22Rv1 (cell line): ENCODE measurements at regions not wholly inside any gene's neighbourhood (a gene's known extent, or its start where the extent isn't known, plus 50 kb on each side); places are given as distances from the start of the nearest gene placed in this dataset.

ENCODE experiments used
- H3K27ac ChIP-seq: fragments of 450-650 bp; 2 replicates; pipeline ENCODE4 v1.5.1; 2017
- ZFX ChIP-seq: fragments of 450-650 bp; IDR thresholded peaks from 2 replicates; pipeline ENCODE4 v1.6.1; 2017; ENCODE audit warnings: antibody characterized with exemption, borderline replicate concordance
- TF ChIP-seq, protein P1 (sequence below): fragments of 450-650 bp; IDR thresholded peaks from 2 replicates; pipeline ENCODE4 v1.5.1; 2017; ENCODE audit warnings: mild to moderate bottlenecking

GRCh38 chr1:65719391-65719790 lies 73.3 kb upstream of the PDE4B start:
- no peak for TF ChIP-seq ZFX
- TF ChIP-seq, protein P1, sequence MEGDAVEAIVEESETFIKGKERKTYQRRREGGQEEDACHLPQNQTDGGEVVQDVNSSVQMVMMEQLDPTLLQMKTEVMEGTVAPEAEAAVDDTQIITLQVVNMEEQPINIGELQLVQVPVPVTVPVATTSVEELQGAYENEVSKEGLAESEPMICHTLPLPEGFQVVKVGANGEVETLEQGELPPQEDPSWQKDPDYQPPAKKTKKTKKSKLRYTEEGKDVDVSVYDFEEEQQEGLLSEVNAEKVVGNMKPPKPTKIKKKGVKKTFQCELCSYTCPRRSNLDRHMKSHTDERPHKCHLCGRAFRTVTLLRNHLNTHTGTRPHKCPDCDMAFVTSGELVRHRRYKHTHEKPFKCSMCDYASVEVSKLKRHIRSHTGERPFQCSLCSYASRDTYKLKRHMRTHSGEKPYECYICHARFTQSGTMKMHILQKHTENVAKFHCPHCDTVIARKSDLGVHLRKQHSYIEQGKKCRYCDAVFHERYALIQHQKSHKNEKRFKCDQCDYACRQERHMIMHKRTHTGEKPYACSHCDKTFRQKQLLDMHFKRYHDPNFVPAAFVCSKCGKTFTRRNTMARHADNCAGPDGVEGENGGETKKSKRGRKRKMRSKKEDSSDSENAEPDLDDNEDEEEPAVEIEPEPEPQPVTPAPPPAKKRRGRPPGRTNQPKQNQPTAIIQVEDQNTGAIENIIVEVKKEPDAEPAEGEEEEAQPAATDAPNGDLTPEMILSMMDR, result no peak

GRCh38 chr1:65722461-65722860 lies 70.2 kb upstream of the PDE4B start:
- no peak overlapping the region for H3K27ac ChIP-seq
- TF ChIP-seq, protein P1, result no peak
- no peak for TF ChIP-seq ZFX

More at GRCh38 chr1:65719391-65719790, 73.3 kb upstream of the PDE4B start:
- H3K27ac ChIP-seq, result no peak overlapping the region

- H3K27ac ChIP-seq, result no peak overlapping the region
- no peak for TF ChIP-seq ZFX
- TF ChIP-seq, protein P1, result no peak
Observed at GRCh38 chr1:65724151-65724550, 68.5 kb upstream of the PDE4B start.

DNA sequence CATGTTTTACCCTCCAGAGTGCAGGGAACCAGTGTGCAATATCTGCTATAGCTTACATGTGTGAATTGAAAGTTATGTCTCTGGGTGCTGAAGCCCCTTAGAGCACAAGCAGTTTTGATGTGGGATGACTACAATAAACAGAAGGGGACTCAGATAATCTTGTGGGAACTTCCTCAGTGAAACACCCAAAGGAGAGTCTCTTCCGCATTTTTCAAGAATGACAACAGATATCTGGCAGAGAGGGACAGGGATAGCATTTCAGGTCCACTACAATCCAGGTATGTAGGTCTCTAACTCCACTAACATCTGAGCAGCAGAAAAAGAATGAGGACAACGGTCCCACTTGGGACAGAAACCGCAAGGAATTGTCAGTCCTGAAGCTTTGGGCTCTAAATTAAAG lies 67.6 kb upstream of the PDE4B start:
- no peak for TF ChIP-seq ZFX
- TF ChIP-seq, protein P1, result no peak
- H3K27ac ChIP-seq, result no peak overlapping the region

DNA sequence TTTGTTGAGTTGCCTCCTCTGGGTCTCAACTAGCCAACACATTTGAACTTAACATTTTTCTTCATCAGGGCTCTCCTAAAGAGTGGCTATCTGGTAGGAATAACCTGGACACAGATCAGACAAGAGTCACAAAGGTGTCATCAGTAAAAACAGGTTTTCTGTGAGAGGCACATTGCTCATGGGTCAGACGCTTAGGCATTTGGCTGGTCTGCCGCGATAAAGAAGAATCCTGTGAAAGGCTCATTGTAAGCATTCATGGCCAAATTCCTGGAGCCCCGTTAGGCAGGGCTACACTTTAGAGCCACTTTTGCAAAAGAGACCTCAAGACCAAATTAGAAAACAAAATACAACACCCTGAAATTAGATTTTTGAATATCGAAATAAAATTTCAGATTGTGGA lies 64.2 kb upstream of the PDE4B start:
- no peak overlapping the region for H3K27ac ChIP-seq
- no peak for TF ChIP-seq ZFX
- TF ChIP-seq, protein P1, result no peak

DNA sequence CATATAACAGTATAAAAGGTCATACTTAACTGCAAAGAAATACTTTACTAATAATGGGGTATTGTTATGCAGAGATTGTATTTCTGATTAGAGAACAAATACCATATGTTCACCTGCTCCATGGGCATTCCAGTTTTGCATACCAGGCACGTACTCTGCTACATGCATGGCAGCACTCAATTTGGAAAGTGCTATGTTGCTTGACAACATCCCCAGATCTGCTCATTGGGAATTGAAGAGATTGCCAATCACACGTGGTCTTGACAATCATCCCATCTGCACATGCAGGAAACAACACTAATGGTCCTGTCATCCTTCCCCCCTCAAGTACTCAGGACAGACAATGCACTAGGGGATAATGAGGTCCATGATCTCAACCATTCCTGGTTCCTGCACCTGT lies 63.4 kb upstream of the PDE4B start:
- TF ChIP-seq, protein P1, result no peak
- no peak for TF ChIP-seq ZFX
- no peak overlapping the region for H3K27ac ChIP-seq

GRCh38 chr1:65734979-65735378 lies 57.7 kb upstream of the PDE4B start:
- H3K27ac ChIP-seq, result no peak overlapping the region
- TF ChIP-seq, protein P1, result no peak
- no peak for TF ChIP-seq ZFX
